ENCODE measurements at regions not wholly inside any gene's neighbourhood (a gene's known extent, or its start where the extent isn't known, plus 50 kb on each side); places are given as distances from the start of the nearest gene placed in this dataset.

GRCh38 chr11:69891421-69892236 lies 72.4 kb upstream of the FGF3 start:
- intact Hi-C loops (cut with micrococcal nuclease; ENCODE audit: unreplicated experiment) (no loop called here), in situ Hi-C loops (cut with HindIII; ENCODE audit: extremely low pct_ligation_motif_present, low pct_unique_long_range_greater_than_20kb) (no loop called here)
- peak overlapping the region; percentile 55 for H3K4me2 ChIP-seq (ENCODE audit: low read depth, low read length)
- H3K4me3 ChIP-seq (replicated peaks in 1 of 3; ENCODE audit: insufficient read depth in 1 of 3, low read depth in 2 of 3, low read length in 3 of 3) = peak overlapping the region in 1 of 3 experiments; percentile 35; a peak in 1 of 6 replicates
- H3K9me3 ChIP-seq (ENCODE audit: low read length) = no peaks in the 10 kb centered on the region
- no peaks in the 10 kb centered on the region for H4K20me1 ChIP-seq (ENCODE audit: insufficient read depth, low read length)
- POLR2A ChIA-PET = no interaction called here
- no peak overlapping the region for H2AFZ ChIP-seq (ENCODE audit: low read length)
- 8% methylated on average over 21 of the region's 46 CpGs for WGBS (ENCODE audit: low lambda C conversion rate)
- peaks cover 29% of the 10 kb centered on the region for H3K4me1 ChIP-seq (ENCODE audit: insufficient read depth, low read length)
- H3K9ac ChIP-seq (ENCODE audit: insufficient read depth, low read depth, low read length) = no peak overlapping the region
- H3K36me3 ChIP-seq (replicated peaks in 1 of 2; ENCODE audit: control insufficient read depth in 1 of 2, insufficient read depth in 2 of 2, low read length in 2 of 2) = no peaks in the 10 kb centered on the region
- FAIRE-seq (no peak), DNase-seq (ENCODE audit: low spot score) (peak; percentile 66), ATAC-seq (peak; percentile 63)
- H3K27ac ChIP-seq (ENCODE audit: extremely low read length, insufficient read depth, low read length) = no peak overlapping the region
- H3K79me2 ChIP-seq (ENCODE audit: insufficient read depth, low read length) = no peaks in the 10 kb centered on the region
- CTCF ChIA-PET (ENCODE audit: low intra/inter-chr PET ratio, low total read pairs) = no interaction called here
- H3K27me3 ChIP-seq (ENCODE audit: control insufficient read depth in 1 of 2, insufficient read depth in 2 of 2, low read length in 2 of 2) = peaks cover 3 to 54% of the 10 kb centered on the region in 2 experiments; a peak in 4 of 5 replicates
- no TSS peak for BruUV-seq (replicated peaks)
- TF ChIP-seq, protein P1, sequence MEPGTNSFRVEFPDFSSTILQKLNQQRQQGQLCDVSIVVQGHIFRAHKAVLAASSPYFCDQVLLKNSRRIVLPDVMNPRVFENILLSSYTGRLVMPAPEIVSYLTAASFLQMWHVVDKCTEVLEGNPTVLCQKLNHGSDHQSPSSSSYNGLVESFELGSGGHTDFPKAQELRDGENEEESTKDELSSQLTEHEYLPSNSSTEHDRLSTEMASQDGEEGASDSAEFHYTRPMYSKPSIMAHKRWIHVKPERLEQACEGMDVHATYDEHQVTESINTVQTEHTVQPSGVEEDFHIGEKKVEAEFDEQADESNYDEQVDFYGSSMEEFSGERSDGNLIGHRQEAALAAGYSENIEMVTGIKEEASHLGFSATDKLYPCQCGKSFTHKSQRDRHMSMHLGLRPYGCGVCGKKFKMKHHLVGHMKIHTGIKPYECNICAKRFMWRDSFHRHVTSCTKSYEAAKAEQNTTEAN (CRISPR knock-in tag; conservative IDR thresholded peaks at IDR 0.05) = peak; percentile 83
- TF ChIP-seq PHF5A (CRISPR knock-in tag; IDR thresholded peaks at IDR 0.05; ENCODE audit: low read depth, unreplicated experiment) (no peak), ZNF619 (CRISPR knock-in tag; IDR thresholded peaks at IDR 0.05) (no peak), LCORL (IDR thresholded peaks at IDR 0.05) (no peak), LCORL (CRISPR knock-in tag; IDR thresholded peaks at IDR 0.05) (peak; percentile 25; the same call in 1 of the 2 replicates), MTA3 (CRISPR knock-in tag; IDR thresholded peaks at IDR 0.05) (no peak), MEF2D (CRISPR knock-in tag; IDR thresholded peaks at IDR 0.05) (peak; percentile 99), YY1 (IDR thresholded peaks at IDR 0.05; ENCODE audit: insufficient read depth, insufficient replicate concordance, low read depth, low read length) (no peak), TEAD3 (CRISPR knock-in tag; optimal IDR thresholded peaks at IDR 0.05; ENCODE audit: borderline replicate concordance) (peak; percentile 50), ZNF670 (CRISPR knock-in tag; IDR thresholded peaks at IDR 0.05; ENCODE audit: borderline replicate concordance) (no peak)
- TF ChIP-seq, protein P2, sequence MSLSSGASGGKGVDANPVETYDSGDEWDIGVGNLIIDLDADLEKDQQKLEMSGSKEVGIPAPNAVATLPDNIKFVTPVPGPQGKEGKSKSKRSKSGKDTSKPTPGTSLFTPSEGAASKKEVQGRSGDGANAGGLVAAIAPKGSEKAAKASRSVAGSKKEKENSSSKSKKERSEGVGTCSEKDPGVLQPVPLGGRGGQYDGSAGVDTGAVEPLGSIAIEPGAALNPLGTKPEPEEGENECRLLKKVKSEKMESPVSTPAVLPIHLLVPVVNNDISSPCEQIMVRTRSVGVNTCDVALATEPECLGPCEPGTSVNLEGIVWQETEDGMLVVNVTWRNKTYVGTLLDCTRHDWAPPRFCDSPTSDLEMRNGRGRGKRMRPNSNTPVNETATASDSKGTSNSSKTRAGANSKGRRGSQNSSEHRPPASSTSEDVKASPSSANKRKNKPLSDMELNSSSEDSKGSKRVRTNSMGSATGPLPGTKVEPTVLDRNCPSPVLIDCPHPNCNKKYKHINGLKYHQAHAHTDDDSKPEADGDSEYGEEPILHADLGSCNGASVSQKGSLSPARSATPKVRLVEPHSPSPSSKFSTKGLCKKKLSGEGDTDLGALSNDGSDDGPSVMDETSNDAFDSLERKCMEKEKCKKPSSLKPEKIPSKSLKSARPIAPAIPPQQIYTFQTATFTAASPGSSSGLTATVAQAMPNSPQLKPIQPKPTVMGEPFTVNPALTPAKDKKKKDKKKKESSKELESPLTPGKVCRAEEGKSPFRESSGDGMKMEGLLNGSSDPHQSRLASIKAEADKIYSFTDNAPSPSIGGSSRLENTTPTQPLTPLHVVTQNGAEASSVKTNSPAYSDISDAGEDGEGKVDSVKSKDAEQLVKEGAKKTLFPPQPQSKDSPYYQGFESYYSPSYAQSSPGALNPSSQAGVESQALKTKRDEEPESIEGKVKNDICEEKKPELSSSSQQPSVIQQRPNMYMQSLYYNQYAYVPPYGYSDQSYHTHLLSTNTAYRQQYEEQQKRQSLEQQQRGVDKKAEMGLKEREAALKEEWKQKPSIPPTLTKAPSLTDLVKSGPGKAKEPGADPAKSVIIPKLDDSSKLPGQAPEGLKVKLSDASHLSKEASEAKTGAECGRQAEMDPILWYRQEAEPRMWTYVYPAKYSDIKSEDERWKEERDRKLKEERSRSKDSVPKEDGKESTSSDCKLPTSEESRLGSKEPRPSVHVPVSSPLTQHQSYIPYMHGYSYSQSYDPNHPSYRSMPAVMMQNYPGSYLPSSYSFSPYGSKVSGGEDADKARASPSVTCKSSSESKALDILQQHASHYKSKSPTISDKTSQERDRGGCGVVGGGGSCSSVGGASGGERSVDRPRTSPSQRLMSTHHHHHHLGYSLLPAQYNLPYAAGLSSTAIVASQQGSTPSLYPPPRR (CRISPR knock-in tag; IDR thresholded peaks at IDR 0.05; ENCODE audit: borderline replicate concordance) = 0 out of 2 replicates have a peak, but pooled peaks have one; percentile 12
- TF ChIP-seq, protein P3, sequence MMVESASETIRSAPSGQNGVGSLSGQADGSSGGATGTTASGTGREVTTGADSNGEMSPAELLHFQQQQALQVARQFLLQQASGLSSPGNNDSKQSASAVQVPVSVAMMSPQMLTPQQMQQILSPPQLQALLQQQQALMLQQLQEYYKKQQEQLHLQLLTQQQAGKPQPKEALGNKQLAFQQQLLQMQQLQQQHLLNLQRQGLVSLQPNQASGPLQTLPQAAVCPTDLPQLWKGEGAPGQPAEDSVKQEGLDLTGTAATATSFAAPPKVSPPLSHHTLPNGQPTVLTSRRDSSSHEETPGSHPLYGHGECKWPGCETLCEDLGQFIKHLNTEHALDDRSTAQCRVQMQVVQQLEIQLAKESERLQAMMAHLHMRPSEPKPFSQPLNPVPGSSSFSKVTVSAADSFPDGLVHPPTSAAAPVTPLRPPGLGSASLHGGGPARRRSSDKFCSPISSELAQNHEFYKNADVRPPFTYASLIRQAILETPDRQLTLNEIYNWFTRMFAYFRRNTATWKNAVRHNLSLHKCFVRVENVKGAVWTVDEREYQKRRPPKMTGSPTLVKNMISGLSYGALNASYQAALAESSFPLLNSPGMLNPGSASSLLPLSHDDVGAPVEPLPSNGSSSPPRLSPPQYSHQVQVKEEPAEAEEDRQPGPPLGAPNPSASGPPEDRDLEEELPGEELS (CRISPR knock-in tag; IDR thresholded peaks at IDR 0.05) = 0 out of 2 replicates have a peak, but pooled peaks have one; percentile 25
- TF ChIP-seq, protein P4, sequence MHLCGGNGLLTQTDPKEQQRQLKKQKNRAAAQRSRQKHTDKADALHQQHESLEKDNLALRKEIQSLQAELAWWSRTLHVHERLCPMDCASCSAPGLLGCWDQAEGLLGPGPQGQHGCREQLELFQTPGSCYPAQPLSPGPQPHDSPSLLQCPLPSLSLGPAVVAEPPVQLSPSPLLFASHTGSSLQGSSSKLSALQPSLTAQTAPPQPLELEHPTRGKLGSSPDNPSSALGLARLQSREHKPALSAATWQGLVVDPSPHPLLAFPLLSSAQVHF (CRISPR knock-in tag; IDR thresholded peaks at IDR 0.05) = no peak

Measured in HepG2 (cell line).